Transverse colon (tissue), 3 donors: ENCODE measurements at regions not wholly inside any gene's neighbourhood (a gene's known extent, or its start where the extent isn't known, plus 50 kb on each side); places are given as distances from the start of the nearest gene placed in this dataset.
A peak's percentile ranks its signal among the peaks of the same experiment; 100 is the strongest.

Source experiments
- CTCF ChIP-seq, 5 experiments: fragments of 200-600 bp in 3 of 5; fragments of 450-650 bp in 2 of 5; sonication (generic) in 3 of 5; IDR thresholded peaks; 1 replicate in 2 of 5; 2 replicates in 3 of 5; pipeline ENCODE4 v1.5.1; 2016 to 2017; ENCODE audit warnings: antibody characterized with exemption in 5 of 5, inconsistent platforms in 3 of 5, mild to moderate bottlenecking in 2 of 5, moderate library complexity in 1 of 5
- POLR2A ChIP-seq: fragments of 450-650 bp; IDR thresholded peaks from one replicate; pipeline ENCODE4 v1.6.1; 2016; ENCODE audit warnings: antibody characterized with exemption, mild to moderate bottlenecking, moderate library complexity

DNA sequence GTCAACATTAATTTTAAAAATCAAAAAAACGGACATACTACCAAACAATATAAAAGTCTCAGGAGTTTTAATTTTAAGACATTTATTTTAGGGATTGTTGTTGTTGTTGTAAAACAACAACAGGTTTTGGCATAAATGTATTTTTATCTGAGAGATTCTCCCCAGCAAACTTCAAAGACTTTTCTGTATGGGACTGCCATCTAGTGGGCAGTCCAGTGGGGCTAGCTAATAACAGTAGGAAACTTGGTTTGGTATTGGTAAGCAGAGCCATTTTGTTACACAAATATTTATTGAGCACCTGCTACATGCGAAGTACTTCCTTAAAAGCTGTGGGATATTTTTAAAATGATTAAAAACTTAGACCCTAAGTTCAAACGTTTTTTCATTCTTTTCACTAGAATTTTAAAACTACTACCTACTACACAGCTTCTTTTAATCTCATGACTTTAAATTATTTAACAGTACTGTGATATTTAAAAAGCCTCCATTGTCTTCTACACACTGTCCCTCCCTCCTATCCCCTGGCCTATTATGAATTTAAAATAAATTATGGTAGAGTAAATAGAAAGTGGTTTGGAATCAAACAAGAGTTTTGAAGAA lies 1028.4 kb upstream of the INTU start:
- peak in 4 of 5 experiments; percentile 17 to 41 (median 30) for TF ChIP-seq CTCF (IDR thresholded peaks at IDR 0.05)
- TF ChIP-seq POLR2A: no peak
